ENCODE measurements at regions not wholly inside any gene's neighbourhood (a gene's known extent, or its start where the extent isn't known, plus 50 kb on each side); places are given as distances from the start of the nearest gene placed in this dataset.

GRCh38 chr11:70720281-70720680, 322.0 kb downstream of the CTTN start:
- Histone ChIP-seq H3K9me3 (no peaks in the 10 kb centered on the region), H3K27ac (no peak overlapping the region), H3K4me3 (no peak overlapping the region), H3K4me1 (no peaks in the 10 kb centered on the region), H3K27me3 (ENCODE audit: insufficient read depth in 3 of 3, low read length in 2 of 3) (peaks cover 0 to 26% (median 16%) of the 10 kb centered on the region in 3 donors), H3K36me3 (ENCODE audit: insufficient read depth in 1 of 2, low read depth in 1 of 2) (no peaks in the 10 kb centered on the region)
- ATAC-seq, result no peak
- no peak for DNase-seq
- intact Hi-C loops (cut with DNase I), result no loop called here
- 76 to 81% (median 79%) methylated on average over 5 of the region's 5 CpGs for WGBS, 3 donors
- no peak for TF ChIP-seq CTCF (IDR thresholded peaks at IDR 0.05)

GRCh38 chr11:70721006-70721405, 322.7 kb downstream of the CTTN start:
- H3K36me3 ChIP-seq (ENCODE audit: insufficient read depth in 1 of 2, low read depth in 1 of 2), result no peaks in the 10 kb centered on the region
- no peaks in the 10 kb centered on the region for H3K9me3 ChIP-seq
- DNase-seq (no peak), ATAC-seq (no peak)
- H3K27ac ChIP-seq, result no peak overlapping the region
- no peaks in the 10 kb centered on the region for H3K4me1 ChIP-seq
- peaks cover 0 to 24% (median 13%) of the 10 kb centered on the region in 3 donors for H3K27me3 ChIP-seq (ENCODE audit: insufficient read depth in 3 of 3, low read length in 2 of 3)
- H3K4me3 ChIP-seq, result no peak overlapping the region
- WGBS, 3 donors, result 73 to 80% (median 79%) methylated on average over 12 of the region's 12 CpGs
- intact Hi-C loops (cut with DNase I), result no loop called here
- TF ChIP-seq CTCF (IDR thresholded peaks at IDR 0.05), result no peak

GRCh38 chr11:70725278-70725677, 326.9 kb downstream of the CTTN start:
- intact Hi-C loops (cut with DNase I), result no loop called here
- Histone ChIP-seq H3K9me3 (no peaks in the 10 kb centered on the region), H3K36me3 (ENCODE audit: insufficient read depth in 1 of 2, low read depth in 1 of 2) (no peaks in the 10 kb centered on the region), H3K27me3 (ENCODE audit: insufficient read depth in 3 of 3, low read length in 2 of 3) (peaks cover 0 to 18% (median 8%) of the 10 kb centered on the region in 3 donors), H3K4me1 (no peaks in the 10 kb centered on the region), H3K27ac (no peak overlapping the region), H3K4me3 (no peak overlapping the region)
- 26 to 34% (median 26%) methylated on average over 10 of the region's 10 CpGs for WGBS, 3 donors
- peak in 3 of 4 donors; percentile 30 to 39 (median 39) for ATAC-seq
- no peak for TF ChIP-seq CTCF (IDR thresholded peaks at IDR 0.05)
- DNase-seq, result peak in 1 of 2 donors; percentile 19

- Histone ChIP-seq H3K27me3 (ENCODE audit: insufficient read depth in 3 of 3, low read length in 2 of 3) (peaks cover 0 to 18% (median 8%) of the 10 kb centered on the region in 3 donors), H3K27ac (no peak overlapping the region), H3K9me3 (no peaks in the 10 kb centered on the region), H3K4me3 (no peak overlapping the region), H3K36me3 (ENCODE audit: insufficient read depth in 1 of 2, low read depth in 1 of 2) (no peaks in the 10 kb centered on the region), H3K4me1 (no peaks in the 10 kb centered on the region)
- ATAC-seq, result no peak
- WGBS, 3 donors, result 32 to 42% (median 38%) methylated on average over 7 of the region's 7 CpGs
- intact Hi-C loops (cut with DNase I), result no loop called here
- DNase-seq, result no peak
- no peak for TF ChIP-seq CTCF (IDR thresholded peaks at IDR 0.05)
Observed at GRCh38 chr11:70725739-70726138, 327.4 kb downstream of the CTTN start.

GRCh38 chr11:70727021-70727420, 328.7 kb downstream of the CTTN start:
- Histone ChIP-seq H3K4me1 (no peaks in the 10 kb centered on the region), H3K27ac (no peak overlapping the region), H3K9me3 (no peaks in the 10 kb centered on the region), H3K4me3 (no peak overlapping the region), H3K27me3 (ENCODE audit: insufficient read depth in 3 of 3, low read length in 2 of 3) (peaks cover 0 to 18% (median 7%) of the 10 kb centered on the region in 3 donors), H3K36me3 (ENCODE audit: insufficient read depth in 1 of 2, low read depth in 1 of 2) (no peaks in the 10 kb centered on the region)
- intact Hi-C loops (cut with DNase I), result no loop called here
- TF ChIP-seq CTCF (IDR thresholded peaks at IDR 0.05), result no peak
- ATAC-seq (no peak), DNase-seq (no peak)
- WGBS, 3 donors, result 93 to 96% (median 95%) methylated on average over 5 of the region's 5 CpGs
